SIG-M5 treated with dmso at 0.1 percent for 504 hours (cell line): ENCODE measurements at regions not wholly inside any gene's neighbourhood (a gene's known extent, or its start where the extent isn't known, plus 50 kb on each side); places are given as distances from the start of the nearest gene placed in this dataset.

ENCODE experiments used
- DNase-seq: peaks from one replicate; lab custom pipeline; 2025; ENCODE audit not compliant: unreplicated experiment; lab: John Stamatoyannopoulos, UW

DNA sequence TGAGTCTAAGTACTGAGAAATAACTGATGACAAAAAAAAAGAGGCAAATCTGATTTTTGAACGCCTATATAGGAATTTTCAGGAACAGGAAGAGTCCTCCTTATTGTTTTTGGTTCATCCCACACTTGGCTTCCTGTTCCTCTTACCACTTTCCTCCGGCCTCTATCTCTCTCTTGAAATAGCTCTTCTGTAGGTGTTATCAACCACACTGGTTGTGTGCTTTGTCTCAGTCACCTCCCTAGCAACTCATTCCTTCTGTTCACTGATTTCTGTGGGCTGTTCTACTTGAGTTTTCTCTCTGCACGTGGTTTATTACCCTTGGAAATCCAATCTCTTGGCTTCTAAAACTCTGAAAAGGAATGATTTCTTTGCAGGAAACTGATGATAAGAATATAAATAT lies 78.7 kb upstream of the C11orf87 start:
- no peak for DNase-seq

DNA sequence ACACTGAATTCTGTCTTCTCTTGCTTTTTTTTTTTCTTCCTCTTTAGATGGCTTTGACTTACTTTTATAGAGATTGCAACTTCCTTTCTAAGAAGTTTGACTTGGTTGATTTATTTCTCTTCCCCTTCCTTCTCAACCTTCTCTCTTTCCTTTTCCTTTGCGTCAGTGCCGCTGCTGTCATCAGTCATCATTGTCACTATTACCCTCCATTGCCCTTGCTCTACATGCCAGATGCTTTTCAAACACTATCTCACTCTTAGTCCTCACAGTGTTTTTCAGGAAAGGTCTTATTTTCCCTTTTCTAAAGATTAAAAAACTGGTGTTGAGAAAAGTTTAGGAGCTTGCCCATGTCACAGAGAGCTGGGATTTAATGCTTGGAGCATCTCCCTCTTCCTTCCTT lies 74.7 kb upstream of the C11orf87 start:
- no peak for DNase-seq

DNA sequence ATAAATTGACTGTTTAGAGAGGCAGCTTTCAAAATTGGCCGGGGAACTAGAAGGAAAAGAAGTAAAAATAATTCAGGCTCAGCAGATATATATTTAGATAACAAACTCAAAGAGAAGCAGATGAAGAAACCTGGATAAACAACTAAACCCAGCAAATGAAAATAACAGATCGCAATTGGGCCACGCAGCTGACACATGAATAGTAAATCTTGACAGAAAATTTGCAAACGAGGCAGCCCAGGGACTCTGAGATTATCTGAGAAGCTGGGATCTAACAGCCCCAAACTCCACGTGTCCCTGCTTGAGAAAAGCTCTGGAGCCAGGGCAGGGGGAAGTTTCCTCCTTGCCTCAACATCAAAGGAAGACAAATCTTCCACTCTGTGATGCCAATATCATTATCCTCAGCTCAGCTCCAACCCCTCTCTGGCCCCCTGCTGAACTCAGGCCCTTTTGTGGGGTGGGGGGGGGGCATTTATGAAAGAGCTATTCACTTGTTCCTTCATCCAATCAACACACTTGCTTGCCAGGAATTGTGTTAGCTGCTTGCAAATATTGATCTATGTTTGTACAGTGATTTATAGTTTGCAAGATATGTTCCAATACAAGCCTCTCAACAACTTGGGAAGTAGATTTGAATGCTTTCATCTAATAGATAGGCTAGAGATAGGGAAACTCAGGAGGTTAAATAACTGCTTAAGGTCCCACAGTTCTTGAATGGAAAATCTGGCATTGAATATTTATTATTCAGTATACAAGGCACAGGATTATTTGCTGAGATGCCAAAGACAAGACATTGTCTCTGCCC lies 72.5 kb upstream of the C11orf87 start:
- no peak for DNase-seq

DNA sequence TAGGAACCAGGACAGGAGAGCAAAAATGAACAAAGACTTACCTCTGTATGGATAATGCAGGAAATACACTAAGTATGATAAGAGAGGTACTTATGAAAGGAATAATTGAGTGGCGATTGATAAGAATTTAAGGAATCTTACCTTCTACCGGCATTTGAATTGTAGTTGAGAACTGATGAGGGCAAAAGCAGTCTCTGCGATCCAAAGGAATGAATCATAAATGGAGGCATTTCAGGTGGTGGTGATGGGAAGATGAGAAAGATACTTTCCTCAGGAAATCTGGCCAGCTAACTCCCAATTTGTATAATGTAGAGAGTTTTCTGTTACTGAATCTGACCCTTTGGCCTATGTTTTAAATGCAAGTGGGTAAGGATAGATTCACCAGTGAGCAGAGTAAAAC lies 71.9 kb upstream of the C11orf87 start:
- no peak for DNase-seq

DNA sequence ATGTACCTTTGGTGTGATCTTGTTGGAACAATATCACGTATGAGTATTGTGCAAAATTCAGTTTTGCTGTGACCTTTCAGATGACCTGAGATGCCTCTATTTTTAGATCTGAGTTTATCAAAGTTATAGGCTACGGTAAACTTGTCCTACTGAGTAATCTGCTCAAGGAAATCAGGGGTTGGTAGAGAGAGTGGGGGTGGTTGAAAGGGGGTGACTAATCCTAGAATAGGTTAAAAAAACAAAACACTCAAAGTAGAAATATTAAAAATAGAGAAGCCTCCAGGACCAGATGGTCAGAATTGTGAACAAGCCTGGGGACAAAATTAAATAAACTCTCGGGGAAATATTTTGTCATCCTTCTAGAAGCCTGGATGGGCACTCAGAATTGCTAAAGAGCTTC lies 59.9 kb upstream of the C11orf87 start:
- DNase-seq: no peak

DNA sequence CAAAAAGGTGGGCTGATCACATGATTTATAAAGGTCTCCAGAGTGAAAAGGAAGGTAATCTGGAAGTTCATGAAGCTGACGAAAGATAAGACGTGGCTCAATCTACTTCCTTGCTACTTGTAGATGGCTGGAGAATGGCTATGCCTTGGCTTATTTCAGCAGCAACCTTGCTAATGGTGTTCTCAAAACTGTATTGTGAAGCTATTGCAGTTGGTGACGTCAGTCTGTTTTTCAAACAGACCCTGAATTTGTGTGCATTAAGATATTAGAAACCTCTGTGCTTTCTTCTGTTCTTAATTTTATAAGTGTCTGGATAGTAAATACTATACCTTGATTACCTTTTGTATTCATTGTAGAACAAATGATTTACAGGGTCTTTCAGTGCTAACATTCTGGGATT lies 58.3 kb upstream of the C11orf87 start:
- DNase-seq: no peak

DNA sequence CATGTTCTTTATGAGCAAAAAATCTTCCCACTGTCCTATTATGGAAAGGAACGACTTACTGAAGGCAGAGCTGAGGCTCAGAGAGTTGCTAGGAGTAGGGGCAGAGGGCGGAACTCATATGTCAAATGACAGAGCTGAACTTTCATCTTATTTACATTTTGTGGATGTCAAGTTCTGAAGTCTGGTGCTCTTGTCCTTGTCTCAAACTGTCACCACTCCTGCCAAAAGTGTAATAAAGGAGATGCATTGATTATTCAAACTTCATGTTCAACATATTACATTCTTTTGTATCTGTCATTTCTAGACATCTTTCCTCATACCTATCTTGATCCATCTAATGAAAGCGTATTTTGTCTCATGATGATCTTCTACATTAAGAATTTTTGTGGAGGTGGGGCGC lies 57.1 kb upstream of the C11orf87 start:
- DNase-seq: no peak

DNA sequence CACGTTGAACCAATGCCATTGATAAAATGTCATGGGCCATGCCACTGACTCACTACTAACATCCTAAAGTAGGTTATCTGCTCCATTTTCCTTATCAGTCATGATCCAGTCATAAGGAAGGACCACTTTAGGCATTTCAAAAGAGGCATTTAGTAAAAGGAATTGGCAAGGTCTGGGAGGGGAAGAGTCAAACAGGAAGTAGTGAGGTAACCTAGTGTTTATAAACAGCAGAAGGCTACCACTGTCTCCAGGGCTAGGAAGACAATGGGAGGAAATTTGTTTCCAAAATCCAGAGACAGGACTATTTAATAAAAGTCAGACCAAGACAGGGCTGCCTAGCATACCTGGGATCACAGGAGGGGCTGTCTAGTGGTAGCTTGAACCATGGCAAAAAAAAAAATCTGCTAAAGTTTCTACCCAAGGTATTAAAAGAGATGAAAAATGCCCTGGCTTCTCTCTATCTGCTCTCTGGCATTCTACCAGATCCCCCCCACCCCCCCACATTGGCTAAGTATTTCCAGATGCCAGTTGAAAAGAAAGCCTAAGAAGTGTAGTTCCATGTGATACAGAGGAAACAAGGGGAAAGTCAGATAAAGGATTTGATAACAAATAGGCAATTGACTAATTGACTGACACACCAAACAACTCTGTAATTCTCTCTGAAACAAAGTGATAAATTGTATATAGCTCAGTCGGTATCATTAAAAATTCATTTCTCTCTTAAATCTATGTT lies 50.4 kb upstream of the C11orf87 start:
- no peak for DNase-seq
